ENCODE measurements at regions not wholly inside any gene's neighbourhood (a gene's known extent, or its start where the extent isn't known, plus 50 kb on each side); places are given as distances from the start of the nearest gene placed in this dataset.
"Not testable (repeated sequence)": the region's sequence is repeated elsewhere in the genome, so short reads cannot be mapped to it uniquely, and the experiment has no call there.

GRCh38 chr22:22821340-22821739 is 66.3 kb upstream of the IGLL5 start:
- Histone ChIP-seq H3F3A (ENCODE audit: insufficient read depth, low read depth) (no peaks in the 10 kb centered on the region), H3K27me3 (ENCODE audit: insufficient read depth, low read depth) (peaks cover 55% of the 10 kb centered on the region), H3K4me3 (no peak overlapping the region), H3K9me2 (ENCODE audit: insufficient read depth) (no peaks in the 10 kb centered on the region), H3K4me1 (replicated peaks; ENCODE audit: insufficient read depth) (no peaks in the 10 kb centered on the region), H3K9me3 (ENCODE audit: insufficient read depth, low read depth) (no peaks in the 10 kb centered on the region), H2AFZ (no peak overlapping the region), H3K79me2 (ENCODE audit: low read depth) (no peaks in the 10 kb centered on the region), H3K27ac (no peak overlapping the region), H3K36me3 (ENCODE audit: low read depth) (no peaks in the 10 kb centered on the region), H4K20me1 (ENCODE audit: insufficient read depth) (no peaks in the 10 kb centered on the region), H3K4me2 (no peak overlapping the region)
- POLR2A ChIA-PET (ENCODE audit: unreplicated experiment) = no interaction called here
- intact Hi-C loops (cut with micrococcal nuclease; ENCODE audit: unreplicated experiment) = no loop called here
- DNase-seq = no peak
- no peak for TF ChIP-seq EZH2 (IDR thresholded peaks at IDR 0.05; ENCODE audit: low read depth)
- TF ChIP-seq, protein P1, sequence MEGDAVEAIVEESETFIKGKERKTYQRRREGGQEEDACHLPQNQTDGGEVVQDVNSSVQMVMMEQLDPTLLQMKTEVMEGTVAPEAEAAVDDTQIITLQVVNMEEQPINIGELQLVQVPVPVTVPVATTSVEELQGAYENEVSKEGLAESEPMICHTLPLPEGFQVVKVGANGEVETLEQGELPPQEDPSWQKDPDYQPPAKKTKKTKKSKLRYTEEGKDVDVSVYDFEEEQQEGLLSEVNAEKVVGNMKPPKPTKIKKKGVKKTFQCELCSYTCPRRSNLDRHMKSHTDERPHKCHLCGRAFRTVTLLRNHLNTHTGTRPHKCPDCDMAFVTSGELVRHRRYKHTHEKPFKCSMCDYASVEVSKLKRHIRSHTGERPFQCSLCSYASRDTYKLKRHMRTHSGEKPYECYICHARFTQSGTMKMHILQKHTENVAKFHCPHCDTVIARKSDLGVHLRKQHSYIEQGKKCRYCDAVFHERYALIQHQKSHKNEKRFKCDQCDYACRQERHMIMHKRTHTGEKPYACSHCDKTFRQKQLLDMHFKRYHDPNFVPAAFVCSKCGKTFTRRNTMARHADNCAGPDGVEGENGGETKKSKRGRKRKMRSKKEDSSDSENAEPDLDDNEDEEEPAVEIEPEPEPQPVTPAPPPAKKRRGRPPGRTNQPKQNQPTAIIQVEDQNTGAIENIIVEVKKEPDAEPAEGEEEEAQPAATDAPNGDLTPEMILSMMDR (conservative IDR thresholded peaks at IDR 0.05) = no peak
- CTCF ChIA-PET = no interaction called here
- no TSS peak for BruUV-seq (replicated peaks)

GRCh38 chr22:22822106-22822505 is 65.5 kb upstream of the IGLL5 start:
- no peaks in the 10 kb centered on the region for H3K4me1 ChIP-seq (replicated peaks; ENCODE audit: insufficient read depth)
- no peaks in the 10 kb centered on the region for H3K9me2 ChIP-seq (ENCODE audit: insufficient read depth)
- no peaks in the 10 kb centered on the region for H3F3A ChIP-seq (ENCODE audit: insufficient read depth, low read depth)
- intact Hi-C loops (cut with micrococcal nuclease; ENCODE audit: unreplicated experiment) = no loop called here
- no peaks in the 10 kb centered on the region for H4K20me1 ChIP-seq (ENCODE audit: insufficient read depth)
- no TSS peak for BruUV-seq (replicated peaks)
- no peak overlapping the region for H3K4me3 ChIP-seq
- no peak overlapping the region for H3K27ac ChIP-seq
- no peak overlapping the region for H3K4me2 ChIP-seq
- H3K9me3 ChIP-seq (ENCODE audit: insufficient read depth, low read depth) = no peaks in the 10 kb centered on the region
- POLR2A ChIA-PET (ENCODE audit: unreplicated experiment) = no interaction called here
- CTCF ChIA-PET = no interaction called here
- peaks cover 54% of the 10 kb centered on the region for H3K27me3 ChIP-seq (ENCODE audit: insufficient read depth, low read depth)
- H2AFZ ChIP-seq = no peak overlapping the region
- no peaks in the 10 kb centered on the region for H3K79me2 ChIP-seq (ENCODE audit: low read depth)
- DNase-seq = no peak
- H3K36me3 ChIP-seq (ENCODE audit: low read depth) = no peaks in the 10 kb centered on the region
- TF ChIP-seq EZH2 (IDR thresholded peaks at IDR 0.05; ENCODE audit: low read depth) = no peak
- TF ChIP-seq, protein P1 (conservative IDR thresholded peaks at IDR 0.05) = no peak

DNA sequence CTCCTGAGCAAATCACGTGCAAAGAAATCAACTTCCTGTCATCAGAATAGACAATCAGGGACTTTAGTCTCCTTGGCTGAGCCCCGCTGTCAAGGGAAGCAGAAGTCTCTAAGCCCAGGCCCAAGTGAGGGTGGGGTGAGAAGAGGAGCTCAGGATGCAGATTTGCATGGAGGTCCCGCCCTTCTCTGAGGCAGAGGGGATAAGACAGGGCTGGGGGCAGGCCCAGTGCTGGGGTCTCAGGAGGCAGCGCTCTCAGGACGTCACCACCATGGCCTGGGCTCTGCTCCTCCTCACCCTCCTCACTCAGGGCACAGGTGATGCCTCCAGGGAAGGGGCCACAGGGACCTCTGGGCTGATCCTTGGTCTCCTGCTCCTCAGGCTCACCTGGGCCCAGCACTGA is 65.1 kb upstream of the IGLL5 start:
- H3K27ac ChIP-seq; POLR2A ChIA-PET (ENCODE audit: unreplicated experiment); H3K9me3 ChIP-seq (ENCODE audit: insufficient read depth, low read depth); CTCF ChIA-PET; H3K4me1 ChIP-seq (replicated peaks; ENCODE audit: insufficient read depth); H3K4me3 ChIP-seq; H3F3A ChIP-seq (ENCODE audit: insufficient read depth, low read depth); H4K20me1 ChIP-seq (ENCODE audit: insufficient read depth); H3K9me2 ChIP-seq (ENCODE audit: insufficient read depth); H3K36me3 ChIP-seq (ENCODE audit: low read depth); DNase-seq; H3K4me2 ChIP-seq; H2AFZ ChIP-seq; intact Hi-C loops (cut with micrococcal nuclease; ENCODE audit: unreplicated experiment); H3K79me2 ChIP-seq (ENCODE audit: low read depth); BruUV-seq (replicated peaks): not testable (repeated sequence)
- H3K27me3 ChIP-seq (ENCODE audit: insufficient read depth, low read depth) = peaks cover 55% of the 10 kb centered on the region

GRCh38 chr22:22823131-22823810 is 64.3 kb upstream of the IGLL5 start:
- Histone ChIP-seq H3F3A (ENCODE audit: insufficient read depth, low read depth) (no peaks in the 10 kb centered on the region), H3K36me3 (ENCODE audit: low read depth) (no peaks in the 10 kb centered on the region), H3K27me3 (ENCODE audit: insufficient read depth, low read depth) (peaks cover 55% of the 10 kb centered on the region), H2AFZ (no peak overlapping the region), H4K20me1 (ENCODE audit: insufficient read depth) (no peaks in the 10 kb centered on the region), H3K79me2 (ENCODE audit: low read depth) (no peaks in the 10 kb centered on the region), H3K4me2 (no peak overlapping the region), H3K27ac (no peak overlapping the region), H3K9me2 (ENCODE audit: insufficient read depth) (no peaks in the 10 kb centered on the region), H3K4me1 (replicated peaks; ENCODE audit: insufficient read depth) (no peaks in the 10 kb centered on the region), H3K4me3 (no peak overlapping the region), H3K9me3 (ENCODE audit: insufficient read depth, low read depth) (no peaks in the 10 kb centered on the region)
- no peak for DNase-seq
- ChIA-PET CTCF (no interaction called here), POLR2A (ENCODE audit: unreplicated experiment) (no interaction called here)
- no TSS peak for BruUV-seq (replicated peaks)
- intact Hi-C loops (cut with micrococcal nuclease; ENCODE audit: unreplicated experiment) = no loop called here
- no peak for TF ChIP-seq EZH2 (IDR thresholded peaks at IDR 0.05; ENCODE audit: low read depth)
- TF ChIP-seq, protein P1 (conservative IDR thresholded peaks at IDR 0.05) = no peak

All from PC-9 (cell line).